Right lobe of liver (tissue), 4 donors: ENCODE measurements at regions not wholly inside any gene's neighbourhood (a gene's known extent, or its start where the extent isn't known, plus 50 kb on each side); places are given as distances from the start of the nearest gene placed in this dataset.

Source experiments
- POLR2A ChIP-seq: fragments of 450-650 bp; IDR thresholded peaks from one replicate; pipeline ENCODE4 v1.6.1; 2017; ENCODE audit warnings: antibody characterized with exemption, mild to moderate bottlenecking
- TF ChIP-seq, protein P1 (sequence below), 4 donors: fragments of 200-600 bp in 3 of 4; fragments of 450-650 bp in 1 of 4; IDR thresholded peaks; one replicate each; pipeline versions ENCODE4 v1.5.1 to v1.8.0; 2016 to 2022; ENCODE audit warnings: antibody characterized with exemption in 4 of 4, mild to moderate bottlenecking in 2 of 4
- donor health status: DM: no; HTN: no; CAD: no.
- donor health status: DM: no; HTN: no; CAD: no.
- donor health status: DM: no; HTN: yes; CAD: no.

DNA sequence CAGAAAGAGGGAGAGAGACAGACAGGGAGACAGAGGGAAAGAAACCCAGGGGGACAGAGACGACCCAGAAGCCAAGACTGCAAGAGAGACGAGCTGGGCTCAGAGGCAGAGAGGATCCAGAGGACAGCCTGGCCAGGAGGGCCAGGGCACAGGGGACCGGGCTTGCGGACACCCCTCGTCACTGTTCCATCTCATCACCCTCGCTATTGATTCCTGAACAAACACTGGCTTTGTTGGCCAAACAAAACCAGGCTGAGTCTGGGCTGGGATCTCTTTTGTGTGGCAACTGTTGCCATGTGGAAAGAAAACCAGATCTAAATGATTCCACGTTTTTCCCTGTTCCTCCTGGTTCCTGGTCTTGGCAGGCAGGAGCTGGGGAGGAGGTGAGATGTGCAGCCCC, 339.4 kb downstream of the MN1 start:
- TF ChIP-seq, protein P1, sequence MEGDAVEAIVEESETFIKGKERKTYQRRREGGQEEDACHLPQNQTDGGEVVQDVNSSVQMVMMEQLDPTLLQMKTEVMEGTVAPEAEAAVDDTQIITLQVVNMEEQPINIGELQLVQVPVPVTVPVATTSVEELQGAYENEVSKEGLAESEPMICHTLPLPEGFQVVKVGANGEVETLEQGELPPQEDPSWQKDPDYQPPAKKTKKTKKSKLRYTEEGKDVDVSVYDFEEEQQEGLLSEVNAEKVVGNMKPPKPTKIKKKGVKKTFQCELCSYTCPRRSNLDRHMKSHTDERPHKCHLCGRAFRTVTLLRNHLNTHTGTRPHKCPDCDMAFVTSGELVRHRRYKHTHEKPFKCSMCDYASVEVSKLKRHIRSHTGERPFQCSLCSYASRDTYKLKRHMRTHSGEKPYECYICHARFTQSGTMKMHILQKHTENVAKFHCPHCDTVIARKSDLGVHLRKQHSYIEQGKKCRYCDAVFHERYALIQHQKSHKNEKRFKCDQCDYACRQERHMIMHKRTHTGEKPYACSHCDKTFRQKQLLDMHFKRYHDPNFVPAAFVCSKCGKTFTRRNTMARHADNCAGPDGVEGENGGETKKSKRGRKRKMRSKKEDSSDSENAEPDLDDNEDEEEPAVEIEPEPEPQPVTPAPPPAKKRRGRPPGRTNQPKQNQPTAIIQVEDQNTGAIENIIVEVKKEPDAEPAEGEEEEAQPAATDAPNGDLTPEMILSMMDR (IDR thresholded peaks at IDR 0.05): no peak
- TF ChIP-seq POLR2A: no peak
